Stomach (tissue), 4 donors: ENCODE measurements at regions not wholly inside any gene's neighbourhood (a gene's known extent, or its start where the extent isn't known, plus 50 kb on each side); places are given as distances from the start of the nearest gene placed in this dataset.
"Not testable (repeated sequence)": the region's sequence is repeated elsewhere in the genome, so short reads cannot be mapped to it uniquely, and the experiment has no call there.

ENCODE experiments used
- EP300 ChIP-seq: sonication (generic); formaldehyde crosslinking; IDR thresholded peaks from one replicate; pipeline ENCODE4 v1.6.1; 2017; ENCODE audit warnings: antibody characterized with exemption
- POLR2A ChIP-seq, 4 donors: fragments of 450-650 bp; IDR thresholded peaks; one replicate each; pipeline ENCODE4 v1.6.1; 2016; ENCODE audit warnings: antibody characterized with exemption in 4 of 4, control low read depth in 2 of 4, mild to moderate bottlenecking in 1 of 4, moderate library complexity in 1 of 4
- TF ChIP-seq, protein P1 (sequence below), 7 experiments: fragments of 450-650 bp in 4 of 7; fragments of 200-600 bp in 3 of 7; sonication (generic) in 3 of 7; IDR thresholded peaks; one replicate each; pipeline ENCODE4 v1.5.1; 2016 to 2019; ENCODE audit warnings: antibody characterized with exemption in 7 of 7, control low read depth in 2 of 7, mild to moderate bottlenecking in 1 of 7

DNA sequence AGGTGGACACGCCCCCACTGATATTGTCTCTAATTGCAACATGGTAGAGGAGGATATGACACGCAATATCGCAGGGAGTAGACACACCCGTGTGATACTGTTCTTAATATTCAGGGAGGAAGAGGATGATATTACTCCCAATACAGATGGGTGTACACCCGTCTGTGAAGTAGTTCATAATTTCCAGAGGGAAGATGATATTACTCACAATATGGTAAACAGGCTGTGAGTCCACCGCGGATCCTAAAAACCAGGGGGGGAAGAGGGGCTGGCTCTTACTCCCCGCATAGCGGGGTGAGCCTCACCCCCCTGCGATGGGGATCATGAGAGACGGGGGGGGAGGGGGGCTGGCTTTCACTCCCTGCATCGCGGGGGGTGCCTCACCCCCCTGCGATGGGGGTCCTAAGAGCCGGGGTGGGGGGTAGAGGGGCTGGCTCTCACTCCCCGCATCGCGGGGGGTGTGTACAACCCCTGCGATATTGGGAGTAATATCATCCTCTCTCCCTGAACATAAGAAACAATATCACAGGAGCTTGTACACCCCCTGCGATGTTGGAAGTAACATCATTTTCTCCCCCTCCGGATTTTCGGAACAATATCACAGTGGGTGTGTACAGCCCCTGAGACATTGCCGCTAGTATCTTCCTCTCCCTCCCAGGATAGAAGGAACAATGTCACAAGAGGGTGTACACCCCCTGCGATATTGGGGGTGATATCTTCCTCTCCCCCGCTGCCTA, 52.2 kb upstream of the FRG2C start:
- TF ChIP-seq, protein P1, sequence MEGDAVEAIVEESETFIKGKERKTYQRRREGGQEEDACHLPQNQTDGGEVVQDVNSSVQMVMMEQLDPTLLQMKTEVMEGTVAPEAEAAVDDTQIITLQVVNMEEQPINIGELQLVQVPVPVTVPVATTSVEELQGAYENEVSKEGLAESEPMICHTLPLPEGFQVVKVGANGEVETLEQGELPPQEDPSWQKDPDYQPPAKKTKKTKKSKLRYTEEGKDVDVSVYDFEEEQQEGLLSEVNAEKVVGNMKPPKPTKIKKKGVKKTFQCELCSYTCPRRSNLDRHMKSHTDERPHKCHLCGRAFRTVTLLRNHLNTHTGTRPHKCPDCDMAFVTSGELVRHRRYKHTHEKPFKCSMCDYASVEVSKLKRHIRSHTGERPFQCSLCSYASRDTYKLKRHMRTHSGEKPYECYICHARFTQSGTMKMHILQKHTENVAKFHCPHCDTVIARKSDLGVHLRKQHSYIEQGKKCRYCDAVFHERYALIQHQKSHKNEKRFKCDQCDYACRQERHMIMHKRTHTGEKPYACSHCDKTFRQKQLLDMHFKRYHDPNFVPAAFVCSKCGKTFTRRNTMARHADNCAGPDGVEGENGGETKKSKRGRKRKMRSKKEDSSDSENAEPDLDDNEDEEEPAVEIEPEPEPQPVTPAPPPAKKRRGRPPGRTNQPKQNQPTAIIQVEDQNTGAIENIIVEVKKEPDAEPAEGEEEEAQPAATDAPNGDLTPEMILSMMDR (IDR thresholded peaks at IDR 0.05) = not testable (repeated sequence)
- TF ChIP-seq POLR2A (IDR thresholded peaks at IDR 0.05); EP300: not testable (repeated sequence)
